ENCODE measurements at regions not wholly inside any gene's neighbourhood (a gene's known extent, or its start where the extent isn't known, plus 50 kb on each side); places are given as distances from the start of the nearest gene placed in this dataset.

GRCh38 chrX:138939038-138939437 lies 227.5 kb upstream of the FGF13 start:
- POLR2A ChIA-PET, result no interaction called here
- no peak overlapping the region for H3K27ac ChIP-seq (ENCODE audit: extremely low read depth, low read depth, low read length)
- ATAC-seq, result no peak
- in situ Hi-C loops (cut with MboI) (no loop called here), intact Hi-C loops (cut with micrococcal nuclease) (no loop called here)
- FAIRE-seq, result no peak
- BruUV-seq (replicated peaks), result no TSS peak
- no peak overlapping the region for H3K9ac ChIP-seq (ENCODE audit: insufficient read depth in 1 of 2, low read depth in 2 of 2, low read length in 2 of 2)
- no peak for TF ChIP-seq CBX8 (IDR thresholded peaks at IDR 0.05; ENCODE audit: borderline replicate concordance, extremely low read depth, low read depth, low read length, poor library complexity, severe bottlenecking)
- TF ChIP-seq KDM4B (IDR thresholded peaks at IDR 0.05; ENCODE audit: borderline replicate concordance in 2 of 2, low read depth in 1 of 2), result no peak
- TF ChIP-seq POLR3A (IDR thresholded peaks at IDR 0.05; ENCODE audit: borderline replicate concordance, extremely low read depth, insufficient read depth, insufficient read length), result no peak
- no peak for TF ChIP-seq ZNF140 (CRISPR knock-in tag; IDR thresholded peaks at IDR 0.05)
- no peak for TF ChIP-seq ZNF444 (CRISPR knock-in tag; IDR thresholded peaks at IDR 0.05)
- TF ChIP-seq ZNF134 (CRISPR knock-in tag; conservative IDR thresholded peaks at IDR 0.05), result no peak
- no peak for TF ChIP-seq TCF7L2 (IDR thresholded peaks at IDR 0.05; ENCODE audit: low read depth, low read length)
- no peak for TF ChIP-seq ZNF175 (CRISPR knock-in tag; IDR thresholded peaks at IDR 0.05; ENCODE audit: low read depth)
- TF ChIP-seq SRSF3 (IDR thresholded peaks at IDR 0.05; ENCODE audit: insufficient read depth, low read length), result no peak
- no peak for TF ChIP-seq TFAP4 (CRISPR knock-in tag; IDR thresholded peaks at IDR 0.05; ENCODE audit: borderline replicate concordance)
- no peaks in the 10 kb centered on the region for H3K9me3 ChIP-seq (replicated peaks; ENCODE audit: control insufficient read depth, insufficient read depth, low read depth, low read length)
- no peak overlapping the region for H3K4me2 ChIP-seq (ENCODE audit: insufficient read depth, low read length)
- peaks cover 12% of the 10 kb centered on the region; the same call in 2 of the 3 replicates for H3K36me3 ChIP-seq (ENCODE audit: control insufficient read depth, insufficient read depth, low read length)
- peaks cover 5% of the 10 kb centered on the region; the same call in 1 of the 2 replicates for H4K20me1 ChIP-seq (replicated peaks; ENCODE audit: control insufficient read depth, insufficient read depth, low read length)
- H3K27me3 ChIP-seq (ENCODE audit: control insufficient read depth in 2 of 2, insufficient read depth in 2 of 2, low read length in 2 of 2), result no peaks in the 10 kb centered on the region
- CTCF ChIA-PET (ENCODE audit: low intra/inter-chr PET ratio), result no interaction called here
- no peaks in the 10 kb centered on the region for H3K9me1 ChIP-seq (ENCODE audit: control insufficient read depth, insufficient read depth, low read length)
- peaks cover 44% of the 10 kb centered on the region for H3K79me2 ChIP-seq (ENCODE audit: control insufficient read depth, insufficient read depth, low read length)
- no peak for DNase-seq (ENCODE audit: extremely low read depth in 1 of 4, low spot score in 3 of 4)
- peaks cover 0 to 1% of the 10 kb centered on the region in 2 experiments; a peak in 1 of 5 replicates for H3K4me1 ChIP-seq (replicated peaks in 1 of 2; ENCODE audit: control insufficient read depth in 2 of 2, insufficient read depth in 2 of 2, low read length in 2 of 2)
- H3K4me3 ChIP-seq, result no peak overlapping the region
- H2AFZ ChIP-seq (ENCODE audit: low read depth, low read length), result no peak overlapping the region
